Loucy (cell line): ENCODE measurements at regions not wholly inside any gene's neighbourhood (a gene's known extent, or its start where the extent isn't known, plus 50 kb on each side); places are given as distances from the start of the nearest gene placed in this dataset.

Experiments used
- H2AFZ ChIP-seq: fragments of 200-600 bp; sonication (generic); 2 replicates; pipeline ENCODE4 v1.6.0; 2016; ENCODE audit warnings: antibody characterized with exemption, mild to moderate bottlenecking, low read length, moderate library complexity
- H3F3A ChIP-seq: fragments of 200-600 bp; 2 replicates; pipeline ENCODE4 v1.6.0; 2016; ENCODE audit warnings: antibody characterized with exemption, low read depth, mild to moderate bottlenecking
- H3K27me3 ChIP-seq: fragments of 200-600 bp; sonication (generic); 2 replicates; pipeline ENCODE4 v1.6.1; 2014; ENCODE audit warnings: low read length, mild to moderate bottlenecking; ENCODE audit not compliant: insufficient read depth, poor library complexity, severe bottlenecking
- H3K36me3 ChIP-seq: fragments of 200-600 bp; sonication (generic); 2 replicates; pipeline ENCODE4 v1.6.1; 2016; ENCODE audit warnings: low read length; ENCODE audit not compliant: insufficient read depth
- H3K4me1 ChIP-seq: fragments of 200-600 bp; sonication (generic); 2 replicates; pipeline ENCODE4 v1.5.1; 2014; ENCODE audit warnings: low read length, mild to moderate bottlenecking; ENCODE audit not compliant: insufficient read depth, poor library complexity, severe bottlenecking
- H3K4me2 ChIP-seq: fragments of 200-600 bp; sonication (generic); 2 replicates; pipeline ENCODE4 v1.6.0; 2014; ENCODE audit warnings: antibody characterized with exemption, low read length, low read depth, mild to moderate bottlenecking; ENCODE audit not compliant: poor library complexity, severe bottlenecking
- H3K4me3 ChIP-seq: fragments of 200-600 bp; sonication (generic); 2 replicates; pipeline ENCODE4 v1.5.1; 2014; ENCODE audit warnings: low read length, mild to moderate bottlenecking, mixed read lengths; ENCODE audit not compliant: poor library complexity, severe bottlenecking
- H3K79me2 ChIP-seq: fragments of 200-600 bp; sonication (generic); 2 replicates; pipeline ENCODE4 v1.6.1; 2014; ENCODE audit warnings: low read length; ENCODE audit not compliant: insufficient read depth
- H3K9ac ChIP-seq: fragments of 200-600 bp; sonication (generic); 2 replicates; pipeline ENCODE4 v1.6.0; 2014; ENCODE audit warnings: mild to moderate bottlenecking, low read depth, low read length, moderate library complexity; ENCODE audit not compliant: poor library complexity, severe bottlenecking
- H3K9me2 ChIP-seq: fragments of 200-600 bp; sonication (generic); replicated peaks from 2 replicates; pipeline ENCODE4 v1.6.1; 2016; ENCODE audit warnings: low read depth, low read length, mixed read lengths
- H3K9me3 ChIP-seq: fragments of 200-600 bp; sonication (generic); 2 replicates; pipeline ENCODE4 v1.6.1; 2014; ENCODE audit warnings: mild to moderate bottlenecking, antibody characterized with exemption, low read length, low read depth; ENCODE audit not compliant: insufficient read depth
- H4K20me1 ChIP-seq: fragments of 200-600 bp; sonication (generic); 2 replicates; pipeline ENCODE4 v1.6.0; 2014; ENCODE audit warnings: antibody characterized with exemption, low read length, mild to moderate bottlenecking; ENCODE audit not compliant: insufficient read depth, poor library complexity, severe bottlenecking
- CTCF ChIP-seq: fragments of 200-600 bp; sonication (generic); conservative IDR thresholded peaks from 2 replicates; pipeline ENCODE4 v1.5.1; 2014; ENCODE audit warnings: mild to moderate bottlenecking, antibody characterized with exemption, low read length
- EZH2phosphoT487 ChIP-seq: fragments of 200-600 bp; IDR thresholded peaks from 2 replicates; pipeline ENCODE4 v1.6.1; 2018; ENCODE audit warnings: antibody characterized with exemption, mild to moderate bottlenecking, moderate library complexity, borderline replicate concordance

- Histone ChIP-seq H2AFZ (no peak overlapping the region), H3K27me3 (no peaks in the 10 kb centered on the region), H3K9me2 (no peaks in the 10 kb centered on the region), H3K9ac (no peak overlapping the region), H3K36me3 (no peaks in the 10 kb centered on the region), H4K20me1 (no peaks in the 10 kb centered on the region), H3K79me2 (no peaks in the 10 kb centered on the region), H3K4me2 (no peak overlapping the region), H3F3A (no peaks in the 10 kb centered on the region), H3K9me3 (no peaks in the 10 kb centered on the region), H3K4me3 (no peak overlapping the region), H3K4me1 (no peaks in the 10 kb centered on the region)
- no peak for TF ChIP-seq EZH2phosphoT487
- TF ChIP-seq CTCF = no peak
Measured at GRCh38 chr11:41947392-41947791, 487.9 kb upstream of the LRRC4C start.

GRCh38 chr11:41950470-41951143 is 491.2 kb upstream of the LRRC4C start:
- H3K4me3 ChIP-seq = no peak overlapping the region

GRCh38 chr11:41954034-41954433 is 494.6 kb upstream of the LRRC4C start:
- no peaks in the 10 kb centered on the region for H3K9me2 ChIP-seq
- H3K4me1 ChIP-seq = no peaks in the 10 kb centered on the region
- H3F3A ChIP-seq = no peaks in the 10 kb centered on the region
- no peaks in the 10 kb centered on the region for H3K79me2 ChIP-seq
- H3K4me2 ChIP-seq = no peak overlapping the region
- no peak overlapping the region for H2AFZ ChIP-seq
- no peak overlapping the region for H3K9ac ChIP-seq
- no peaks in the 10 kb centered on the region for H3K36me3 ChIP-seq
- no peaks in the 10 kb centered on the region for H3K9me3 ChIP-seq
- no peaks in the 10 kb centered on the region for H3K27me3 ChIP-seq
- no peaks in the 10 kb centered on the region for H4K20me1 ChIP-seq
- no peak overlapping the region for H3K4me3 ChIP-seq
- TF ChIP-seq EZH2phosphoT487 = no peak
- no peak for TF ChIP-seq CTCF

More at GRCh38 chr11:41950470-41951143, 491.2 kb upstream of the LRRC4C start:
- Histone ChIP-seq H3K9me2 (no peaks in the 10 kb centered on the region), H3K27me3 (no peaks in the 10 kb centered on the region), H3K9ac (no peak overlapping the region), H3K36me3 (no peaks in the 10 kb centered on the region), H4K20me1 (no peaks in the 10 kb centered on the region), H3K4me1 (no peaks in the 10 kb centered on the region), H2AFZ (no peak overlapping the region), H3F3A (no peaks in the 10 kb centered on the region), H3K4me2 (no peak overlapping the region), H3K9me3 (no peaks in the 10 kb centered on the region), H3K79me2 (no peaks in the 10 kb centered on the region)
- TF ChIP-seq CTCF (no peak), EZH2phosphoT487 (no peak)
